HepG2 (cell line): ENCODE measurements at regions not wholly inside any gene's neighbourhood (a gene's known extent, or its start where the extent isn't known, plus 50 kb on each side); places are given as distances from the start of the nearest gene placed in this dataset.
A peak's percentile ranks its signal among the peaks of the same experiment; 100 is the strongest.

Source experiments
- ATAC-seq: fragments of 200-7000 bp; cut with Tn5 transposase; 3 replicates; pipeline ENCODE4 v1.9.1; 2020; ENCODE audit warnings: mild to moderate bottlenecking, moderate library complexity
- BruUV-seq: library from RNA; stranded (reverse); fragments of 400-500 nt; replicated peaks from 2 replicates; lab custom pipeline; 2021; lab: Mats Ljungman, UMichigan
- CTCF ChIA-PET: fragments of 300-600 bp; formaldehyde crosslinking; extraction: SDS; loops from one replicate; lab custom pipeline; 2021; ENCODE audit warnings: low total read pairs, inconsistent platforms, low intra/inter-chr PET ratio; lab: Yijun Ruan, JAX
- POLR2A ChIA-PET: fragments of 350-600 bp; sonication (Branson Sonifier 250); formaldehyde crosslinking; loops from one replicate; lab custom pipeline; 2020; ENCODE audit warnings: antibody characterized with exemption, inconsistent platforms; lab: Yijun Ruan, JAX
- DNase-seq: peaks from one replicate; pipeline ENCODE4 v3.0.0-alpha.2; 2015; ENCODE audit warnings: low spot score
- FAIRE-seq: peaks from 3 replicates; lab custom pipeline; 2011; peaks lifted over from hg19 to GRCh38; lab: Jason Lieb, UNC
- H2AFZ ChIP-seq: one replicate; pipeline ENCODE4 v1.6.1; 2011; ENCODE audit warnings: low read length, inconsistent platforms
- H3K27ac ChIP-seq: fragments of 300-600 bp; 3 replicates; pipeline ENCODE4 v1.8.0; 2011; ENCODE audit warnings: mixed run types, mild to moderate bottlenecking, mixed read lengths, low read length, inconsistent platforms; ENCODE audit not compliant: insufficient read depth; ENCODE audit errors: extremely low read length
- H3K27me3 ChIP-seq, 2 experiments: fragments of 200-600 bp in 1 of 2; 2 replicates in 1 of 2; 3 replicates in 1 of 2; pipeline versions ENCODE4 v1.6.0 to v1.8.0; 2011; ENCODE audit warnings: low read length in 2 of 2, mild to moderate bottlenecking in 2 of 2, moderate library complexity in 2 of 2, inconsistent platforms in 1 of 2; ENCODE audit not compliant: insufficient read depth in 2 of 2, control insufficient read depth in 1 of 2
- H3K36me3 ChIP-seq, 2 experiments: fragments of 200-600 bp in 1 of 2; replicated peaks in 1 of 2; 2 replicates in 1 of 2; 3 replicates in 1 of 2; pipeline versions ENCODE4 v1.5.1 to v1.8.0; 2011; ENCODE audit warnings: low read length in 2 of 2, inconsistent platforms in 1 of 2; ENCODE audit not compliant: insufficient read depth in 2 of 2, control insufficient read depth in 1 of 2
- H3K4me1 ChIP-seq: 2 replicates; pipeline ENCODE4 v1.5.1; 2012; ENCODE audit warnings: low read length, inconsistent platforms; ENCODE audit not compliant: insufficient read depth
- H3K4me2 ChIP-seq: 2 replicates; pipeline ENCODE4 v1.6.0; 2011; ENCODE audit warnings: low read depth, low read length, inconsistent platforms
- H3K4me3 ChIP-seq, 3 experiments: fragments of 200-600 bp in 1 of 3; sonication (generic), shearing (Covaris generic) in 1 of 3; replicated peaks in 1 of 3; 2 replicates each; pipeline ENCODE4 v1.5.1; 2011 to 2016; ENCODE audit warnings: low read length in 3 of 3, inconsistent platforms in 2 of 3, low read depth in 2 of 3, mild to moderate bottlenecking in 2 of 3, control low read depth in 1 of 3, mixed read lengths in 1 of 3; ENCODE audit not compliant: insufficient read depth in 1 of 3
- H3K79me2 ChIP-seq: one replicate; pipeline ENCODE4 v1.6.1; 2011; ENCODE audit warnings: low read length, inconsistent platforms; ENCODE audit not compliant: insufficient read depth
- H3K9ac ChIP-seq: 2 replicates; pipeline ENCODE4 v1.6.0; 2011; ENCODE audit warnings: mild to moderate bottlenecking, low read depth, low read length, inconsistent platforms; ENCODE audit not compliant: insufficient read depth
- H3K9me3 ChIP-seq: 2 replicates; pipeline ENCODE4 v1.5.1; 2012; ENCODE audit warnings: mild to moderate bottlenecking, low read length
- H4K20me1 ChIP-seq: 2 replicates; pipeline ENCODE4 v1.6.0; 2011; ENCODE audit warnings: inconsistent platforms, mild to moderate bottlenecking, low read length, moderate library complexity; ENCODE audit not compliant: insufficient read depth
- AHR ChIP-seq: IDR thresholded peaks from 2 replicates; pipeline ENCODE4 v1.6.1; 2018; ENCODE audit warnings: missing genetic modification reagents, missing compliant biosample characterization
- MNT ChIP-seq: fragments of 450-650 bp; IDR thresholded peaks from 2 replicates; pipeline ENCODE4 v1.6.1; 2016
- ZFP37 ChIP-seq: sonication (generic); formaldehyde crosslinking; IDR thresholded peaks from 2 replicates; pipeline ENCODE4 v1.4.0; 2020; ENCODE audit warnings: missing genetic modification reagents, borderline replicate concordance
- ZNF512B ChIP-seq: sonication (generic); formaldehyde crosslinking; IDR thresholded peaks from 2 replicates; pipeline ENCODE4 v1.5.1; 2020; ENCODE audit warnings: missing genetic modification reagents, mild to moderate bottlenecking, borderline replicate concordance
- ZXDC ChIP-seq: sonication (generic); formaldehyde crosslinking; IDR thresholded peaks from 2 replicates; pipeline ENCODE4 v1.5.0; 2020; ENCODE audit warnings: mild to moderate bottlenecking, missing genetic modification reagents
- WGBS: methylation state at CpG from one replicate; pipeline ENCODE4 v1.1.6; 2017; ENCODE audit warnings: low lambda C conversion rate; 5-methylcytosine and 5-hydroxymethylcytosine counted together
- in situ Hi-C: cut with HindIII; loops from 2 replicates; pipeline ENCODE4 v1.10.0; 2017; ENCODE audit warnings: low pct_unique_long_range_greater_than_20kb; ENCODE audit not compliant: extremely low pct_ligation_motif_present
- intact Hi-C: fragments of 100-400 bp; cut with micrococcal nuclease; formaldehyde crosslinking; loops from one replicate; pipeline ENCODE4 v1.10.0; 2022; ENCODE audit not compliant: unreplicated experiment

- H3K36me3 ChIP-seq = no peaks in the 10 kb centered on the region
- ATAC-seq = no peak
- no peak overlapping the region for H3K27ac ChIP-seq
- H4K20me1 ChIP-seq = no peaks in the 10 kb centered on the region
- no peak for DNase-seq
- H3K4me3 ChIP-seq = no peak overlapping the region
- in situ Hi-C loops (no loop called here), intact Hi-C loops (no loop called here)
- H3K9ac ChIP-seq = no peak overlapping the region
- H3K27me3 ChIP-seq = no peaks in the 10 kb centered on the region
- BruUV-seq = no TSS peak
- POLR2A ChIA-PET = no interaction called here
- no peaks in the 10 kb centered on the region for H3K79me2 ChIP-seq
- H3K4me1 ChIP-seq = no peaks in the 10 kb centered on the region
- 0% methylated on average over 2 of the region's 2 CpGs for WGBS
- TF ChIP-seq MNT = peak; percentile 98
- no peak for TF ChIP-seq ZXDC (CRISPR knock-in tag)
- TF ChIP-seq ZFP37 (CRISPR knock-in tag) = no peak
- no peak for TF ChIP-seq ZNF512B (CRISPR knock-in tag)
- TF ChIP-seq AHR (CRISPR knock-in tag) = no peak
- CTCF ChIA-PET = no interaction called here
- no peak overlapping the region for H2AFZ ChIP-seq
- no peak overlapping the region for H3K4me2 ChIP-seq
- no peak for FAIRE-seq
- H3K9me3 ChIP-seq = no peaks in the 10 kb centered on the region
These were observed 185.4 kb upstream of the ADCY2 start for GRCh38 chr5:7210549-7210948.
